ENCODE measurements at regions not wholly inside any gene's neighbourhood (a gene's known extent, or its start where the extent isn't known, plus 50 kb on each side); places are given as distances from the start of the nearest gene placed in this dataset.

DNA sequence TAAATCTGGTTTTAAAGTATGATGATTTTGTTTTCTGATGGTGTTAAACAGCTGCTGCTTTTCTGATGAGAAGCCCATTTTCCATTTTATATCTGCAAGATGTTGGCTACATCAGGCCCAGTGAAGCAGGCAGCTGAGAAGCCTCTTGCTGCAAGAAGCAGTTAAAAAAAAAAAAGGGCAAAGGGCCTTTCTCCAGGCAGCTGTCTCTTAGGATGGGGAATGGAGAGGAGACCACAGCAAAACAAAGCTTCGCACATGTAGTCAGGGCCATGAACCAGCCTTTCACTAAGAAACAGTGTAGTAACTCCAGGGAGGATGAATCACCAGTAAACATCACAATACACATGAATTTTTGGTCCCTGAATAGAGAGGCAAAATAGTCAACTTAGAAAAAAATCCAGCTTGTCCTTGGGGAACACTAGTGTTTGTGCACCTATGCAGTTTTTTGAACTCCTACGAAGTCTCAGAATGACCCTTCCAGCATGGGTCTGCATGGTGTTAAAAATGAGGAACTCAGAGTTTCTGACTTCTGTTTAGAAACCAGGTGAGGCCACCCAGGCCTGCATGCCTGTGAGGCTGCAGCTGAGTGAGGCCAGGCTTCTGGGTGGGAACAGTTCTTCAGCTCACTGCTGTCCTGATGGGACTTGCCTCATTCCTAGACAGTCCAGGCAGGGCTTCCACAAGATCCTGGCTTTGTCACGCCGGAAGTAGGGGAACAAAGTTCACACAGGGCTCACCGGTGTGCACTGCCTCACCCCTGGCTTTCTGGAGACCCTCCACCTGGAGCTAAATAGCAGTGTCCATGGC is 518.7 kb downstream of the MCTP2 start:
- Mint-ChIP-seq H3K27me3 (ENCODE audit: unreplicated experiment) (peaks cover 2% of the 10 kb centered on the region), H3K4me1 (ENCODE audit: low read depth, unreplicated experiment) (no peaks in the 10 kb centered on the region), H3K4me3 (ENCODE audit: unreplicated experiment) (no peak overlapping the region), H3K36me3 (ENCODE audit: unreplicated experiment) (peaks cover 14% of the 10 kb centered on the region), H3K9me3 (ENCODE audit: unreplicated experiment) (peaks cover 13% of the 10 kb centered on the region), H3K27ac (ENCODE audit: unreplicated experiment) (no peak overlapping the region)
- no peak for DNase-seq
- TF ChIP-seq, protein P1, sequence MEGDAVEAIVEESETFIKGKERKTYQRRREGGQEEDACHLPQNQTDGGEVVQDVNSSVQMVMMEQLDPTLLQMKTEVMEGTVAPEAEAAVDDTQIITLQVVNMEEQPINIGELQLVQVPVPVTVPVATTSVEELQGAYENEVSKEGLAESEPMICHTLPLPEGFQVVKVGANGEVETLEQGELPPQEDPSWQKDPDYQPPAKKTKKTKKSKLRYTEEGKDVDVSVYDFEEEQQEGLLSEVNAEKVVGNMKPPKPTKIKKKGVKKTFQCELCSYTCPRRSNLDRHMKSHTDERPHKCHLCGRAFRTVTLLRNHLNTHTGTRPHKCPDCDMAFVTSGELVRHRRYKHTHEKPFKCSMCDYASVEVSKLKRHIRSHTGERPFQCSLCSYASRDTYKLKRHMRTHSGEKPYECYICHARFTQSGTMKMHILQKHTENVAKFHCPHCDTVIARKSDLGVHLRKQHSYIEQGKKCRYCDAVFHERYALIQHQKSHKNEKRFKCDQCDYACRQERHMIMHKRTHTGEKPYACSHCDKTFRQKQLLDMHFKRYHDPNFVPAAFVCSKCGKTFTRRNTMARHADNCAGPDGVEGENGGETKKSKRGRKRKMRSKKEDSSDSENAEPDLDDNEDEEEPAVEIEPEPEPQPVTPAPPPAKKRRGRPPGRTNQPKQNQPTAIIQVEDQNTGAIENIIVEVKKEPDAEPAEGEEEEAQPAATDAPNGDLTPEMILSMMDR (IDR thresholded peaks at IDR 0.05; ENCODE audit: partially characterized antibody, unreplicated experiment) = no peak

DNA sequence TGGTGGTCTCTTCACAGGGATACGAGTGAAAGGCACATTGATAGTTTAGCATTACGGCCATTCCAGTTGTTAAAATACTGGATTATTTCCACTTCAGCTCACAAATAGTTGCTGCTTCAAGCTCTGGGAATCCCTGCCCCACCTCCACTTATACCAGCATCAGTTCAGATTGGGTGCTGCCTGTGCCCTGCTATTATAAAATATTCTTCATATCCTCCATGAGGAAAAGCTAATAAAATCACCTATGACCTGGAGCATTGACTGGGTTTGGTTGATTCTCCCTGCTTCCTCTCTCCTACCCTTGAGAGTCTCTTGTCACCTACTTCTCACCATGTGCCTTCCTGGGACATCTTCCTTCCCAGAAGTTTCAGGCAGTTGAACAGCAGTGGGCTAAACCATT is 529.0 kb downstream of the MCTP2 start:
- Mint-ChIP-seq H3K27me3 (ENCODE audit: unreplicated experiment) (no peaks in the 10 kb centered on the region), H3K36me3 (ENCODE audit: unreplicated experiment) (no peaks in the 10 kb centered on the region), H3K9me3 (ENCODE audit: unreplicated experiment) (no peaks in the 10 kb centered on the region), H3K4me1 (ENCODE audit: low read depth, unreplicated experiment) (no peaks in the 10 kb centered on the region), H3K27ac (ENCODE audit: unreplicated experiment) (no peak overlapping the region), H3K4me3 (ENCODE audit: unreplicated experiment) (no peak overlapping the region)
- TF ChIP-seq, protein P1 (IDR thresholded peaks at IDR 0.05; ENCODE audit: partially characterized antibody, unreplicated experiment) = no peak
- no peak for DNase-seq

DNA sequence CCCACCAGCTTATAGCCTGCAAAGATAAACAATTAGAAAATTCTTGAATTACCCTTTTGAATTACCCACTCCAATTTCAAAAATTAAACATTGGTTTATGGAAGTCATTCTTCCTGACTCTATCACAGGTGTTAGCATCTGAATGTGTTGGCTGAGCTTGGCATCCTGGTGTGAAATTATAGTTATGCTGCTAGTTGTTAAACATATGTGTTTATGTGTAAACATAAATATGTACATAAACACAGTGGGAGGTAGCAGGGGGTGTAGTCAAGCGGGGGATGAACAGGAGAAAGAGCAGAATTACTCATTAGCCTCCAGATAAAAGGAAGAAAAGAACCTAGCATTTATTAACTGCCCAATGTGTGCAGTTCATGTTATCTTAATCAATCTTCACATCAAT is 530.2 kb downstream of the MCTP2 start:
- no peaks in the 10 kb centered on the region for H3K27me3 Mint-ChIP-seq (ENCODE audit: unreplicated experiment)
- TF ChIP-seq, protein P1 (IDR thresholded peaks at IDR 0.05; ENCODE audit: partially characterized antibody, unreplicated experiment) = no peak
- H3K36me3 Mint-ChIP-seq (ENCODE audit: unreplicated experiment) = no peaks in the 10 kb centered on the region
- H3K9me3 Mint-ChIP-seq (ENCODE audit: unreplicated experiment) = no peaks in the 10 kb centered on the region
- DNase-seq = no peak
- H3K4me1 Mint-ChIP-seq (ENCODE audit: low read depth, unreplicated experiment) = no peaks in the 10 kb centered on the region
- H3K27ac Mint-ChIP-seq (ENCODE audit: unreplicated experiment) = no peak overlapping the region
- H3K4me3 Mint-ChIP-seq (ENCODE audit: unreplicated experiment) = no peak overlapping the region

DNA sequence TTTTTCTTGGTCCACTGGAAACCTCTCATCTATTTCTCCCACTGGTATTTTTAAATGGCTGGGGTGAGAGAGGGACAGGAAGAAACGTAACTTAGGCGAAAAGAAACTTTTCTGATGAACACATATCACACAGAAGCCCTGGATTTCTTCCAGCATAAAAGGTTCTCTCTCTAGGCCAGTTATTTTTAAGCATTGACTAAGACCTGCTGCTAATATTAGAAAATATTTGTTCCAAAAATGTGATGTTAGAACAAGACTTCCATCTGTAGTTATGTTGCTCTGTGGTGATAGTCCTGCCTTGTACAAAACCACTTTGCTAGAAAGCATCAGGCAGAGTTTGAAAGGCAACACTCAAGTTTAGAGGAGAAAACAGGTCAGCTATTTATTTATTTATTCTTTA is 537.7 kb downstream of the MCTP2 start:
- H3K4me3 Mint-ChIP-seq (ENCODE audit: unreplicated experiment) = no peak overlapping the region
- no peaks in the 10 kb centered on the region for H3K36me3 Mint-ChIP-seq (ENCODE audit: unreplicated experiment)
- H3K4me1 Mint-ChIP-seq (ENCODE audit: low read depth, unreplicated experiment) = no peaks in the 10 kb centered on the region
- H3K27ac Mint-ChIP-seq (ENCODE audit: unreplicated experiment) = no peak overlapping the region
- H3K27me3 Mint-ChIP-seq (ENCODE audit: unreplicated experiment) = no peaks in the 10 kb centered on the region
- TF ChIP-seq, protein P1 (IDR thresholded peaks at IDR 0.05; ENCODE audit: partially characterized antibody, unreplicated experiment) = no peak
- no peak for DNase-seq
- no peaks in the 10 kb centered on the region for H3K9me3 Mint-ChIP-seq (ENCODE audit: unreplicated experiment)

DNA sequence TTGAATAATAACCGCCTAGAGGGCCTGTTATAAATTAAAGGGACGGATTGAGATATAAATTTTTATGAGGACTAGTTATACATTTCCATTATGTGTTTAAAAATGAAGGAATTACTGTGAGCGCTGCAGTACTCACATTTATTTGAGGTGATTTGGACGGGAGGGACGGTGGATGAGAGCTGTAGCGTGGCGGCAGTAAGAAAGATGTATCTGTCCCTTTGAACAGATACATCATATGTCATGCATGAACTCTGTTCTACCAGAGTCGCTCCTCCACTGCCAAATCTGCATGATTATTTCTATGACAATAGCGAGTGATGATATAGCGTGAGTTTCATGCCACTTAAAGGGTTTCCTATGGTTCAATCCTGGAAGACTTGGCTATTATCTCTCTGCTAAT is 538.8 kb downstream of the MCTP2 start:
- Mint-ChIP-seq H3K4me1 (ENCODE audit: low read depth, unreplicated experiment) (no peaks in the 10 kb centered on the region), H3K27me3 (ENCODE audit: unreplicated experiment) (no peaks in the 10 kb centered on the region), H3K36me3 (ENCODE audit: unreplicated experiment) (no peaks in the 10 kb centered on the region), H3K4me3 (ENCODE audit: unreplicated experiment) (no peak overlapping the region), H3K27ac (ENCODE audit: unreplicated experiment) (no peak overlapping the region), H3K9me3 (ENCODE audit: unreplicated experiment) (no peaks in the 10 kb centered on the region)
- DNase-seq = no peak
- TF ChIP-seq, protein P1 (IDR thresholded peaks at IDR 0.05; ENCODE audit: partially characterized antibody, unreplicated experiment) = no peak

Measured in glutamatergic neuron (in vitro differentiated cells).